Thyroid gland (tissue), 4 donors: ENCODE measurements at regions not wholly inside any gene's neighbourhood (a gene's known extent, or its start where the extent isn't known, plus 50 kb on each side); places are given as distances from the start of the nearest gene placed in this dataset.

Experiments
- CTCF ChIP-seq, 6 experiments: fragments of 200-600 bp in 3 of 6; fragments of 450-650 bp in 3 of 6; sonication (generic) in 3 of 6; IDR thresholded peaks; one replicate each; pipeline ENCODE4 v1.5.1; 2016 to 2019; ENCODE audit warnings: antibody characterized with exemption in 6 of 6, mild to moderate bottlenecking in 2 of 6, inconsistent platforms in 1 of 6, moderate library complexity in 1 of 6
- POLR2A ChIP-seq, 2 donors: fragments of 450-650 bp; IDR thresholded peaks; one replicate each; pipeline ENCODE4 v1.6.1; 2017; ENCODE audit warnings: antibody characterized with exemption in 2 of 2, mild to moderate bottlenecking in 2 of 2, moderate library complexity in 1 of 2

- TF ChIP-seq CTCF (IDR thresholded peaks at IDR 0.05): no peak
- no peak for TF ChIP-seq POLR2A (IDR thresholded peaks at IDR 0.05)
These were observed 379.0 kb upstream of the MEF2C start for GRCh38 chr5:89262030-89262429.
